WI38 (cell line): ENCODE measurements at regions not wholly inside any gene's neighbourhood (a gene's known extent, or its start where the extent isn't known, plus 50 kb on each side); places are given as distances from the start of the nearest gene placed in this dataset.
"Not testable (repeated sequence)": the region's sequence is repeated elsewhere in the genome, so short reads cannot be mapped to it uniquely, and the experiment has no call there.

Experiments used
- H3K4me3 ChIP-seq: 2 replicates; pipeline ENCODE4 v1.5.1; 2011; ENCODE audit warnings: low read depth, mild to moderate bottlenecking, control low read depth, low read length
- CTCF ChIP-seq: IDR thresholded peaks from 2 replicates; pipeline ENCODE4 v1.5.1; 2012; ENCODE audit warnings: low read depth, mild to moderate bottlenecking, control low read depth, low read length

- no peak for TF ChIP-seq CTCF
- H3K4me3 ChIP-seq: no peak overlapping the region
These were observed 115.8 kb downstream of the FZD1 start for GRCh38 chr7:91379991-91380390.

DNA sequence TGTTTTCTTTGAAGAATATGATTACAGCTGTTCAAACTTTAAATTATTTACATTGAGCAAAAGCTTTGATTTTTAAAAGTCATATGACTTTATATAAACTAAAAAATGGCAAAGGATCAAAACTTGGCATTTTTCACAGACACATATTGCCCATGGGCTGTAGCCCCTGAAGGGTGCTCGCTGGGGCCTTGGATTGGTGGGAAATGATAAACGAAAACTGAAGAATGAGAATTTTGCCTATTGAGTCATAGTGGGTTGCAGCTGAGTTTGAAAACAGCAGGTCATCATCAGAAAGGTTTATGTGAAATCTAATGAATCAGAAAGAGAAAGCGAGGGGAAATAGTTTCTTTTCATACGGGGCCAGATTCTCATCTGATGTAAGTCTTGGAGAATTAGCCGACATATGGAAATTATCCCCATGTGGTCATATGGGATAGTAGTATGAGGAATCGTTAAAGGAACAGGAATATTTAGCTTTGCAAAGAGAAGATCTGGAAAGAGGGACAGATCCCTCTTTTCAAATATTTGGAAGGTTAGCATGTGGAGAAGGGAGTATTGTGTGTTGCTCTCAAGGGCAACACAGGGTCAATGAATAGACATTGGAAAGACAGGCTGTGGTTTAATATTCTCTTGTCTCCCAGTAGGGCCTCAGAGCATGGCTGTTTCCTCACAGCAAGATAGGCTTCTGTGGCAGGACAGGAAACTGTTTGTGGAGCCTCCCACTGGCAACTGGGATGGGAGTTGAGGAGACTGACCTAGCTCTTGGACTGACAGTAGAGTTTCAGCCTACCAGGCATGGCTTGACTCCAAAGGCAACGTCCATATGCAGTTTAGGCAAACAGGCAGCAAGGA is 119.0 kb downstream of the FZD1 start:
- H3K4me3 ChIP-seq: no peak overlapping the region
- no peak for TF ChIP-seq CTCF

DNA sequence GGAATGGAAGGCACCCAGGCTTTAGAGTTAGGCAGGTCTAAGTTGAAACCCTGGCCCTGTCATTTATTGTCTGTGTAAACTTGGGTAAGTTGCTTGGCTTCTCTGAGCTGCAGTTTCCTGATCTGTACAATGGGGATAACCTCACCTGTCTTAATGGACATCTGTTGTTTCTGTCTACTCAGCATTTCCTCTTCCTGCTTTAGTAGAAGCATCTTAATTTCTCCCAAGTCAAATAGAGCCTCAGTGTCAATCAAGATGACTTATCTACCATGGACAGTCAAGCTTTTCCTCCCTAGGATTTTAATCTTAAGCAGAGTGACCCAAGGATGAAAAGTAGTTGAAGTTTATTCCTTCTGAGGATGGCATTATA is 119.7 kb downstream of the FZD1 start:
- TF ChIP-seq CTCF: no peak
- no peak overlapping the region for H3K4me3 ChIP-seq

DNA sequence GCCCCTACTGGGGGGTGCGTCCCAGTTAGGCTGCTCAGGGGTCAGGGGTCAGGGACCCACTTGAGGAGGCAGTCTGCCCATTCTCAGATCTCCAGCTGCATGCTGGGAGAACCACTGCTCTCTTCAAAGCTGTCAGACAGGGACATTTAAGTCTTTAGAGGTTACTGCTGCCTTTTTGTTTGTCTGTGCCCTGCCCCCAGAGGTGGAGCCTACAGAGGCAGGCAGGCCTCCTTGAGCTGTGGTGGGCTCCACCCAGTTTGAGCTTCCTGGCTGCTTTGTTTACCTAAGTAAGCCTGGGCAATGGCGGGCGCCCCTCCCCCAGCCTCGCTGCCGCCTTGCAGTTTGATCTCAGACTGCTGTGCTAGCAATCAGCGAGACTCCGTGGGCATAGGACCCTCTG is 130.5 kb downstream of the FZD1 start:
- H3K4me3 ChIP-seq: not testable (repeated sequence)

- H3K4me3 ChIP-seq: not testable (repeated sequence)
These were observed 131.1 kb downstream of the FZD1 start for GRCh38 chr7:91395313-91395712.

DNA sequence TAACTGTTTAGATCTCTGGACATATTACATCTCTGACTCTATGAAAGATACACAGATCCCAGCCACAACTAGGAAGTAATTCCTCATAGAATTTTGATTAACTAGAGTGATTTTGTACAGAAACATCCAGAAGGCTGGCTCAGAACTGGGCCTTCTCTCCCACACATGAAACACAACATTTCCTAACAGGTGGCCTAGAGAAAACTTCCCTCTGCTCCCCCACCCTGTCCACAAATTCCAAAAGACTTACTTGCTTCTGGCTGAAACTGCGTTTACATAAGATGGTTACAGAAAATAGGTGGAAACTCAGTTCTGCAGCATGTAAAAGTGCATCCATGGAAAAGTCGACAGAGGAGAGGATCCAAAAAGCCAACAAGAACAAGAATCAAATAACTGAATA is 132.9 kb downstream of the FZD1 start:
- no peak for TF ChIP-seq CTCF
- H3K4me3 ChIP-seq: no peak overlapping the region

DNA sequence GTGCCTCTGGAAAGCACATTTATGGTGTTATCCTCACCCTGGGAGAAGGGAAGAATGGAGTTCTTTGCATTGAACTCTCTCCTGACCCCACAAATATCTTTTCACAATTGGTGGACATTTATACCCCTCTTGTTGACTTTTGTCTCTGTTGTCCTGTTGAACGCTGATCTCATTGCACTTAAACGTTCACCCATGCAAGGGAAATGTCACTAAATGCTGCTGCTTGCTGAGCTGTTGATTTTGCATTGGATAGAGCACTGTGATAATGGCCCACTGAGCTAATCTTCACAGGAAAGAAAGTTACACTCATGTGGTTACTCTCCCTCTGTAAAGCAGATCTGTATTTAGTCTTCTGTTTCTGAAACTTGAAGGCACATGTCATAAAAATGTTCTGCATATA is 133.4 kb downstream of the FZD1 start:
- TF ChIP-seq CTCF: no peak

DNA sequence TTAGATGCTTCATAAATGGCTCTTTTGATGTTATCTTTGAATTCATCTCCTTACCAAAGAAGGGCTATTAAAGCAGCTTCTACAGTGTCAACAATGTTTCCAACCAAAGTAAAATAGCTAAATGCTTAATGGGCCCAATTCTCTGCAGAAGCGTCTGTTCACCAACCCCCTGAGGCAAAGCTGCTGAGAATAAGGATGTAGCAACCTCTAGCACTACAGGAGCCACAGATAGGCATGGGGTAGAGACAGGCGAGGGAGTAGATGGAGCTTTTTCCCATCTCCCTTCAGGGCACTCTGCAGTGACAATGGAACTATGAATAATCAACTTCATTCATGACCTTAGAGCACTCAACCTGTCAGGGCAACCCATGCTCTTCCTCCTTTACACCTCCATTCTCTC is 134.1 kb downstream of the FZD1 start:
- no peak overlapping the region for H3K4me3 ChIP-seq
- no peak for TF ChIP-seq CTCF

More for the DNA sequence above, 133.4 kb downstream of the FZD1 start:
- no peak overlapping the region for H3K4me3 ChIP-seq
